Left cardiac atrium (tissue), 4 donors: ENCODE measurements at regions not wholly inside any gene's neighbourhood (a gene's known extent, or its start where the extent isn't known, plus 50 kb on each side); places are given as distances from the start of the nearest gene placed in this dataset.
"Not testable (repeated sequence)": the region's sequence is repeated elsewhere in the genome, so short reads cannot be mapped to it uniquely, and the experiment has no call there.

Experiments used
- ATAC-seq, 2 donors: fragments of 200-7000 bp; cut with Tn5 transposase; one replicate each; pipeline ENCODE4 v1.9.1; 2020; ENCODE audit warnings: mild to moderate bottlenecking in 2 of 2, moderate library complexity in 2 of 2
- DNase-seq: peaks from one replicate; pipeline ENCODE4 v3.0.0-alpha.2; 2020
- intact Hi-C, 2 donors: fragments of 100-400 bp; cut with DNase I; formaldehyde crosslinking; loops; one replicate each; pipeline versions ENCODE4 v1.14.1 to v1.15.1; 2022 to 2023
- donor health status: DM: no; HTN: yes; CAD: no.
- donor health status: DM: no; HTN: yes; CAD: no; lungs with severe emphysema.
- donor health status: DM: yes; HTN: yes; CAD: no.
- donor health status: Dilated cardiomyopathy.

- intact Hi-C loops = no loop called here
- no peak for DNase-seq
- no peak for ATAC-seq
Observed at GRCh38 chr7:19400758-19401254, 255.6 kb upstream of the FERD3L start.

DNA sequence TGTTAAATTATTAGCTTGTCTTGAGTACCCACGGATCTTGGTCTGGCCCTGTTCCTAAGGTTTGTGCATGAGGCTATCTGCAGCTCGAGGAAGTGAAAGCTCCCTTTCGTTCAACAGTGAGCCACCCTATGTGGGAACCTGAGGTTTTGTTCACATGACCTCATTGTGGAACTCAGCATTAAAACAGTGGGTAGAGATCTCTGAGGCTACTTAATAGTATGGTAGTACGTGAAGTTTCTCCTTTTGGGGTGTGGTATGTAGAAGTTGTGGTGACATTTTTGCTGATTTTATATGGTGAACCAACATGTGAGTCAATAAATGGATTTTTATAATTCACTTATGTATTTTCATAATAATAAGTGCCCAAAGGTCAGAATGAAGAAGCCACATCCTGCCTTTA is 252.7 kb upstream of the FERD3L start:
- DNase-seq = no peak
- intact Hi-C loops = no loop called here
- no peak for ATAC-seq

- intact Hi-C loops = no loop called here
- no peak for DNase-seq
- no peak for ATAC-seq
Observed at GRCh38 chr7:19392246-19392645, 247.0 kb upstream of the FERD3L start.

- intact Hi-C loops = no loop called here
- DNase-seq (no peak), ATAC-seq (no peak)
Observed at GRCh38 chr7:19390795-19391194, 245.6 kb upstream of the FERD3L start.

- intact Hi-C loops = no loop called here
- no peak for ATAC-seq
- DNase-seq = no peak
Observed at GRCh38 chr7:19381321-19381720, 236.1 kb upstream of the FERD3L start.

DNA sequence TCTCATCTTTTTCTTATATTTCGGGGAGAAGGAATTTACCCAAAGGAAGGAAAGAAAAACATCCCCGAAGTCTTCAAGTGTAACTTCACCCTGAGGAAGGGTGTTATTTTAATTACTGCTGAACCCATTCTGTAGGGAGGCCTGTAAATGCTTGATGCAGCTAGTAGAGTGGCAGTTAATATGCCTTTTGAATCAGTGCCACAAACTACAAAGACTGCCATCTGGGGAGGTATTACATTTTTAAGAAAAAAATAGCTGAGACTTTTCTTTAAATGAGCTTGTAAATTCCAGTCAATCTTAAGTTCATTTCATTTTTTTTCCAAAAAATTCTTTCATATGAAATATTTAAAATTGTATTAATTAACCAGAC is 233.1 kb upstream of the FERD3L start:
- ATAC-seq = no peak
- DNase-seq = no peak
- intact Hi-C loops = no loop called here

DNA sequence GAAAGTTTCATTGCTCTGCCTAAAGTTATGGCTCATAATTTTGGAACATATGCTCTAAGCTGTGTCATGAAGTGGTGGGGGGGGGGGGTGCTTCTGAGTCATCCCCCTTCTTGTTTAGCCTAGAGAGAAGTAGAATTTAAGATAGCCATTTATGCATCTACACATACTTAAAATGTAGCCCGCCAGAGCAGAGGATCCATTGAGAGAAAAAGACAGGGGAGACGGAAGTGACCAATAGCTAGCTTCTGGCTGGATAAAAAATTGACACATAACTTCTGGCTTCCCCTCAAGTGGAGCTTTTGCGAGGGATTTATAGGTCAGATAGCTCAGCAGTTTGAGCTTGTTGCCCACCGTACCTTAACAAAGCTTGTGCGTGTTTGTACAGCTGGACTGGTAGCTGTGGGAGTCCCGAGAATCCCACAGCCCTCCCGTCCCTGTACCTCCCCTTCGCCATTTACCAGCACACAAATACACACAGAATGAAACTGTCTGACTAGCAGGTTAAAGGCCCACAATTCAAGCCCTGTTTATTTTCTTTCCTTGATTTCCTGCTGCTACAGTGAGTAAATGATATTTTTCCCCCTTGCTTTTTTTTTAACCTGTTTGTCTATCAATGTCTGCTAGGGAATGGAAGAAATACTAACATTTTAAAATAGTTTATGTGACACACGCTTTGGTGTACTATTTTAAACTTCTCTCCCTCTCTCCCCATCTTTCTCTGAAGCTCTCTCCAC is 232.6 kb upstream of the FERD3L start:
- DNase-seq (no peak), ATAC-seq (peak in 1 of 2 donors; percentile 64)

GRCh38 chr7:19376538-19376937 is 231.3 kb upstream of the FERD3L start:
- intact Hi-C loops = no loop called here
- ATAC-seq (peak in 1 of 2 donors; percentile 24), DNase-seq (no peak)

More for the DNA sequence above, 232.6 kb upstream of the FERD3L start:
- intact Hi-C loops = no loop called here

- intact Hi-C loops = no loop called here
- ATAC-seq (no peak), DNase-seq (no peak)
Observed at GRCh38 chr7:19375976-19376375, 230.8 kb upstream of the FERD3L start.

DNA sequence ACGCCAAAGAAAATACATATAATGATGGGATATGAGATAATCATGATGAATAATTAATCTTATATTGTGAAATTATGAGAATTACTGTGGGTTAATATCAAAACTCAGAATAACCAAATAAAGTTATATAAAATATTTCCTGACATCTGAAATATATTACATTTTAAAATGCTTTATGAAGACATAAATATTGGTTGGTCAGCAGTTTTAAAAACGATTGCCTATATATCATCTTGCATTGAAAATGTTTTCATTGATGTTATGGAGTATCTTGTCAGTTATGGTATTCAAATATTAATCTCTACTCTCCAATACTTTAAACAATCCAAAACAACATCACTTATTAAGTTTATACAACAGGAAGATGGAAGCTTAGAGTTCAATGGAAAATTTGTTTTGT is 228.1 kb upstream of the FERD3L start:
- ATAC-seq (no peak), DNase-seq (no peak)
- intact Hi-C loops = no loop called here

DNA sequence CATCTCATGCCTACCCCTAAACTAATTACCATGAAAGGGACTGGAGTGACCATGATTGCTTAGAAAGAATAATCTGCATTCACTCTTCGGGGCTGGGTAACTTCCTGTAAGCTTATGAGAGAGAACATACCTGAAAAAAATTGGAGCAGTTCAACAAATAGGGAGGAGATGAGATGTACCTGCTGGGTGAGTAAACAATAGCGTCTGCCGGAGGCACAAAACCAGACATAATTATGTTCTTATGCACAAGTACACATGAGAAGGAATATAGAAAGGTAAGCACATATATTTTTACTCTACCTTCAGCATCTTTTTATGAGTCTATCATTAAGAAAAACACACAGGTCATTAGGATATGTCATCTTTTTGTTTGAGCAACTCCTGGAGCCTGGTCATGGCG is 224.6 kb upstream of the FERD3L start:
- DNase-seq = no peak
- ATAC-seq = no peak
- intact Hi-C loops = no loop called here

GRCh38 chr7:19369182-19369581 is 224.0 kb upstream of the FERD3L start:
- no peak for ATAC-seq
- intact Hi-C loops = no loop called here
- DNase-seq = no peak

DNA sequence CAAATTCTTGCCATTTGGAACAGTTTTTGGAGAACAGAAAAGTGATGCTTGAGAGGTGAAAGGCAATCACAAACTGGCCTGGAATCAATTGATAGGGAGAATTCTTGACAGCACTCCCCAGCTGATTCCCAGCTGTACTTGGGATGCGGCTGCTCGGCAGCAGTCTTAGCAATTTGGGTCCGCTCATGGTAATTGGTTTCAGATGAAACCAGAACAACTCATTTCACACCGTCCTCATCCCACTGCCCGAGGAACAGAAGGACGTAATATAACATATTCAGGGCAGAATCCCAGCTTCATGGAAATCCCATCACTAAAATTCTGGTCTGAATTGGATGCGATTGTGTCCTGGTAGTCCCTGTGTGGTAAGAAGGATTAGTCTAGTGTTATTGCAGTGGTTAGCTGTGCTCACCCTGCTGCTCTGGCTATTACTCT is 223.3 kb upstream of the FERD3L start:
- ATAC-seq (no peak), DNase-seq (no peak)

DNA sequence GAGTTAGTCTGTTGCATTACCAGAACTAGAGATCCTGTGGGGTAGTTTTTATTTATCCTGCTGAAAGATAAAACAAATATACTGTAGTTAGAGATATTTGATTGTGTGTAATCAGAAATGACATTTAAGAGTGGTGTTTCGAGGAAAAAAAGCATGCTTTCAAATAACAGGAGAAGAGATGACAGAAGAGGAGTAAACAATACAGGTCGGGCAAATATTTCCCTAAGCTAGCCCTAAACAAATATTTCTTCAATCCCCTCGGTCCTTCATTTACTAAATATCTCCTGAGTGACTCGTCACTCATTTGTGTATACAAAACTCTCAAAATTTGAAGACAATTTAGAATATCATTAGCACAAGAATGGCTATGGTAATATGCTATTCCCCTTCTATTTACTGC is 219.7 kb upstream of the FERD3L start:
- no peak for ATAC-seq

More for the DNA sequence above, 223.3 kb upstream of the FERD3L start:
- intact Hi-C loops = no loop called here

DNA sequence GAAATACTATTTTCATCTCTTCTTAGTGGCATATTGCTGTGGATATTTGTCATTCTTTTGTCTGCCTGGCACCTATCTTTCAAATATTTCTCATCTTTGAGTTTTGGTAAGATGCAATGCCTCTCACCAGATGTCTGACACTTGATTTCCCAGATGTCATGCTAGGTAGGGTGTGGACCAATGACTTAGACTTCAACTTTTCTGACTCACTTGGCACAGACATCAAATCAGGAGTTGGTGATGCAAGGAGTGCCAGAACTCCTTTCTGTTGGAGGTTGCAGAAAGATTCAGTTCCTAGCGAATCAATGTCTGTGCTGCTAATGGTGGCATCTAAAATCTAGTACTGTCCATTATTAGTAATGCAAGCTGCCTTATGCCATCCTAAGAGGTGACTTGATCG is 216.9 kb upstream of the FERD3L start:
- ATAC-seq (no peak), DNase-seq (no peak)
- intact Hi-C loops = no loop called here

More for the DNA sequence above, 219.7 kb upstream of the FERD3L start:
- intact Hi-C loops = no loop called here
- DNase-seq = no peak

DNA sequence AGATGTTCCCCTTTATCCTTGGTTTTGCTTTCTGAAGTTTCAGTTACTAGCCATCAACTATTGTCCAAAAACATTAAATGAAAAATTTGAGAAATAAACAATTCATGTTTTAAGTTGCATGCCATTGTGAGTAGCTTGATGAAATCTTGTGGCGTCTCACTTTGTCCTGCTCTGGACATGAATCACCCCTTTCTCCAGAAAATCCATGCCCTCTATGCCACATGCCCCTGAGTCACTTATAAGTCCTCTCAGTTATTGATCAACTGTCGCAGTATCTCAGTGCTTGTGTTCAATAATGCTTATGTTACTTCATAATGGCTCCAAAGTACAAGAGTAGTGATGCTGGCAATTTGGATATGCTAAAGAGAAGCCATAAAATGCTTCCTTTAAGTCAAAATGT is 208.0 kb upstream of the FERD3L start:
- intact Hi-C loops = no loop called here
- DNase-seq = no peak
- no peak for ATAC-seq

GRCh38 chr7:19352305-19352695 is 207.1 kb upstream of the FERD3L start:
- ATAC-seq (no peak), DNase-seq (no peak)
- intact Hi-C loops = no loop called here

DNA sequence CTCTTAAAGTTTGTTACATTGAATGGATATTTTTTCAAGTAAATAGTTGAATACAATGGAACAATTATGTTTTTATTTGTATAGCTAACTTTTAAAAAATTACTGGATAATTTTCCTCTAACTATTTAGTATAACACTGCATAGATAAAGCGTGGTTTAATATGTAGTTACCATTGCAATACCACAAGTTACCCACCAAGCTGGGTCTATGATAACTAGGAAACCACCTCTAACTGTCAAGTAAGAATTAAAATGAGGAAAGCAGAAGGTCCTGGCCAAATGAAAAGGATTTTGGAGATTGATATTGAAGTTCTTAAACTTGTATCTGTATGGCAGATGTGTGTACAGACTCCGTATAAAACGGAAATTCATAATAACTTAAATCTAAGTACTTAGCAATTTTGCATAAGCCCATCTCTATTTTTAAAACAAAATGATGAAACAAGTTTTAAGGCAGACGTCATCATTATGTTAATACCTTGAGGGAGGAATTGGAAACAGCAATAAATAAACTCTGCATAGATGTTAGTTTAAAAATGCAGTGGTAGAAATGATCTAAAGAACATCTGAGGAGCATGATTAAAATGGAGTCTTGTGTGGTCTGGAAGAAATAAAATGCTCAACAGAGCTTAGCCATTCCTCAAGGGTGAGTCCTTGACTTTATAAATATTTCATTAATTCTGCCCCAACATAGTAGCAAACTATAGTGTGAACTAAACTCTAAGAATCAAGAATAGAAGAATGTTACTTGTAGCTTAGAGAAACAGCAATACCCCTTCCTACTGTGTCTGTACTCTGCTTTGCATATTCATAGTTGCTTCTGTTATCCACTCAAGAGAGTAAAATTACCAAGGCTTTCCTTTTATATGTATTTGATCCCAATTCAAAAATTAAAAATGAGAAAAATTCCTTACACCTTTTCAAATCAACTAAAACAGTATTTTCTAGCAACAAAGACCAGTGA is 206.4 kb upstream of the FERD3L start:
- intact Hi-C loops = no loop called here
- no peak for ATAC-seq
- DNase-seq = no peak

DNA sequence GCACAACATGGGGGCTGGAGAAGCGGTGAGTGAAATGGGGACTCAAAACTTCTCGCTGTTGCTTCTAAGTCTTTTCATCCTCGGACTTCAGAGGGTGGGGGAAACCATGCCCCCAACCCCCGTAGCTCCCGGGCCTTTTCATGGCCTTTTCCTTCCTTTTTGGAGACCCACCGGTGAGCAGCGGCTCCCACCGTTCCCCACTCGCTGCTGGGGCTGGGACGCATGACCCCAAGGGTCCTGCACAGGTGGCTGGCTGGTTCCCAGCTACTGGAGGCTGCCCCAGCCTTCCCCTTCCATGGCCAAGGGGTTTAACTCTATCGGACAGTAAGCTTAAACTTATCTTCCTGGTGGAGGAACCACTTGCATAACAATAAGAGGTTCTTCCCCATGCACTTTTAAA is 194.3 kb upstream of the FERD3L start:
- DNase-seq = no peak
- ATAC-seq = no peak
- intact Hi-C loops = no loop called here

DNA sequence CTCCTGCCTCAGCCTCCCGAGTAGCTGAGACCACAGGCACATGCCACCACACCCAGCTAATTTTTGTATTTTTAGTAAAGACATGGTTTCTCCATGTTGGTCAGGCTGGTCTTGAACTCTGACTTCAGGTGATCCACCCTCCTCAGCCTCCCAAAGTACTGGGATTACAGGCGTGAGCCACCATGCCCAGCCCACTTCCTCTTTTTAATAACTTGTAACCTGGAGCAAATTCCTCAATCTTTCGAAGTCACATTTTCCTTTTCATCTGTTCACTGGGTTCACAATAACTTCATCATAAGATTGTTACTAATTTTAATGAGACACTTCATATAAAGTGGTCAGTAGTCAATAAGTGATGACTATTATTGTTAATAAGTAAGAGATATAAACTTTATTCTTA is 193.3 kb upstream of the FERD3L start:
- ATAC-seq, DNase-seq: not testable (repeated sequence)

More for the DNA sequence above, 193.3 kb upstream of the FERD3L start:
- intact Hi-C loops = not testable (repeated sequence)
